ENCODE measurements at regions not wholly inside any gene's neighbourhood (a gene's known extent, or its start where the extent isn't known, plus 50 kb on each side); places are given as distances from the start of the nearest gene placed in this dataset.

DNA sequence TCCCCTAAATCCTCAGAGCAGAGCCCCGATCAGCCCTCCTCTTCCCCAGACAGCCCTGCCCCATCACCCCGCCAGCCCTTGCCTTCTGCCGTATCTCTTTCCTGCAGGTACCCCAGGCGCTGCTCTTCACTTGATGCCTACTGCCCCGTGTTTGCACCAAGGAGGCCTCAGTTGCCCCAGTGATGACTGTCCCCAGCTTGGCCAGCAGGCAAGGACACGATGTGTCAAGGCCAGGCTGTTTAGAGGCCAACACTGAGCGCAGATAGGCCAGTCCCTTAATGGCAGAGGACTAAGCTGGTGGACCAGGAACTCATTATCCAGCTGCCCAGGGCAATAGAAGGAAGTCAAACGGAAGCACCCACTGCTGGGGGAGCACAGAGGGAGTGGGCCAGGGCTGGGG is 68.4 kb downstream of the CAMK2N1 start:
- no peak overlapping the region for H3K4me3 Mint-ChIP-seq
- no peak overlapping the region for H3K27ac Mint-ChIP-seq (ENCODE audit: unreplicated experiment)
- no peaks in the 10 kb centered on the region for H3K36me3 Mint-ChIP-seq (ENCODE audit: low read depth)
- H3K9me3 Mint-ChIP-seq, result no peaks in the 10 kb centered on the region
- DNase-seq (ENCODE audit: low read depth, low spot score), result no peak
- H3K4me1 Mint-ChIP-seq, result no peaks in the 10 kb centered on the region
- TF ChIP-seq, protein P1, sequence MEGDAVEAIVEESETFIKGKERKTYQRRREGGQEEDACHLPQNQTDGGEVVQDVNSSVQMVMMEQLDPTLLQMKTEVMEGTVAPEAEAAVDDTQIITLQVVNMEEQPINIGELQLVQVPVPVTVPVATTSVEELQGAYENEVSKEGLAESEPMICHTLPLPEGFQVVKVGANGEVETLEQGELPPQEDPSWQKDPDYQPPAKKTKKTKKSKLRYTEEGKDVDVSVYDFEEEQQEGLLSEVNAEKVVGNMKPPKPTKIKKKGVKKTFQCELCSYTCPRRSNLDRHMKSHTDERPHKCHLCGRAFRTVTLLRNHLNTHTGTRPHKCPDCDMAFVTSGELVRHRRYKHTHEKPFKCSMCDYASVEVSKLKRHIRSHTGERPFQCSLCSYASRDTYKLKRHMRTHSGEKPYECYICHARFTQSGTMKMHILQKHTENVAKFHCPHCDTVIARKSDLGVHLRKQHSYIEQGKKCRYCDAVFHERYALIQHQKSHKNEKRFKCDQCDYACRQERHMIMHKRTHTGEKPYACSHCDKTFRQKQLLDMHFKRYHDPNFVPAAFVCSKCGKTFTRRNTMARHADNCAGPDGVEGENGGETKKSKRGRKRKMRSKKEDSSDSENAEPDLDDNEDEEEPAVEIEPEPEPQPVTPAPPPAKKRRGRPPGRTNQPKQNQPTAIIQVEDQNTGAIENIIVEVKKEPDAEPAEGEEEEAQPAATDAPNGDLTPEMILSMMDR (conservative IDR thresholded peaks at IDR 0.05), result no peak
- H3K27me3 Mint-ChIP-seq (ENCODE audit: low read depth), result peaks cover 30% of the 10 kb centered on the region

DNA sequence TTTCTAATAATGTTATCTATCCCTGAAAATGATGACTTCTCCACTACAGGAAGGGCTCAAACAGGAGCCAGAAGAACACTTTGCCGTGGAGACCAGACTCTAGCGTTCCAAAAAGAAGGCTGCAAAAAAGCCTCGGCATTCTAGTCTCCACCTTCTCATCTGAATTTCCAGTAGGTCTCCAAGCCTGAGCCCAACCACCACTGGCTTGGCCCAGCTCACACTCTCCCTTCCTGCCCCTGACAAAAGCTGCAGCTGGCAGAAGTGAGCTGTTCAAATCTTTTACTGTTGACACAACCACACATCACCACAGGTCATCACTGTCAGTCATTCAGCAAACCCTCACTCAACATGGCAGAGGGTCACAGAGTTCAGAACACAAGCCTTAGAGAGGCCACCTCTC is 69.3 kb downstream of the CAMK2N1 start:
- TF ChIP-seq, protein P1 (conservative IDR thresholded peaks at IDR 0.05), result no peak
- H3K27me3 Mint-ChIP-seq (ENCODE audit: low read depth), result peaks cover 30% of the 10 kb centered on the region
- DNase-seq (ENCODE audit: low read depth, low spot score), result no peak

DNA sequence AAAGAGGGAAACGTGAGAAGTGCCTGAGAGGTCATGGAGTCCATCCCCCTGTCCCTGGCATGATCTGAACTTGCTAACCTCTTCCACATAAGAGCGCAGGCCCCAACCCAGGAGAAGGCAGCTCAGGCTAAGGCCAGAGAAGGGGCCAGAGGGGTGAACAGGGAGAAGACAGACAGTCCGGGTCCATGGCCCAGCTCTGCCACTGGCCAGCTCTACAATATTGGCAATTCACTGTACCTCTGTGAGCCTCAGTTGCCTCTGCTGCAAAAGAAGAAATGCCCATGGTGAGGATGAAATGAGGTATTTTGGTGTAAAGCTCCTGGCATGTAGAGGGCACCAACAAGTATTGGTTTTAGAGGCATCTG is 72.3 kb downstream of the CAMK2N1 start:
- no peak overlapping the region for H3K4me3 Mint-ChIP-seq
- H3K27me3 Mint-ChIP-seq (ENCODE audit: low read depth), result peaks cover 7% of the 10 kb centered on the region
- H3K9me3 Mint-ChIP-seq, result no peaks in the 10 kb centered on the region
- no peak overlapping the region for H3K27ac Mint-ChIP-seq (ENCODE audit: unreplicated experiment)
- DNase-seq (ENCODE audit: low read depth, low spot score), result no peak
- H3K4me1 Mint-ChIP-seq, result no peaks in the 10 kb centered on the region
- H3K36me3 Mint-ChIP-seq (ENCODE audit: low read depth), result no peaks in the 10 kb centered on the region
- TF ChIP-seq, protein P1 (conservative IDR thresholded peaks at IDR 0.05), result no peak

More for the DNA sequence above, 69.3 kb downstream of the CAMK2N1 start:
- H3K4me1 Mint-ChIP-seq, result no peaks in the 10 kb centered on the region
- no peak overlapping the region for H3K4me3 Mint-ChIP-seq
- H3K27ac Mint-ChIP-seq (ENCODE audit: unreplicated experiment), result no peak overlapping the region
- no peaks in the 10 kb centered on the region for H3K9me3 Mint-ChIP-seq
- H3K36me3 Mint-ChIP-seq (ENCODE audit: low read depth), result no peaks in the 10 kb centered on the region

DNA sequence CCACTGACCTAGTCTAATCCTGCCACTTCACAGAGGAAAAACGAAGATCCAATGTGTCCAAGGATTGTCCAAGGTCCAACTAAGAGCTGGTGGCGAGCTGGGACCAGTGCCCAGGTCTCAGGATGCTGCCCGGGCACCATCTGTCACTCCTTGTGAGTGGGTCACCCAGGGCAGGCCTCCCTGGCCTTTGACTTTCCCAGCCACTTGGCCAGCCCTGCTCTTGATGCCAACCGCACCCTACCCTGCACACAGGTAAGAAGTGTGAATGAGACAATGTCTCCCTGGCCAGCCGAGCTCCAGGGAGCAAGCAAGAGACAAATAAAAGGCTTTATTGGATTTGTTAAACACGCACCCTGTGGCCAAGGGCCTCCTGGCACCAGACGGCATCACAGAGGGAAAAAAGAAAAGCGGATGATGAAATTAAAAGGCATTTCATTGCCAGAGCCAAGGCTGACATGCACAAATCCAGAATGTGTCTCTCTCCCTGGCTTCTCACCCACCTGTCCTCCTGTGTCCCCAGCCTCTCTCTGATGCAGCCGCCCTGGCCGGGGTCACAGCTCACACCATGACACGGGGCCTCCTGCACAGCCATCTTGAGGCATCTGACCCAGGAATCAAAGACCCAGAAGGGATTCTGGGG is 72.8 kb downstream of the CAMK2N1 start:
- H3K27ac Mint-ChIP-seq (ENCODE audit: unreplicated experiment), result no peak overlapping the region
- no peaks in the 10 kb centered on the region for H3K36me3 Mint-ChIP-seq (ENCODE audit: low read depth)
- H3K4me1 Mint-ChIP-seq, result no peaks in the 10 kb centered on the region
- no peaks in the 10 kb centered on the region for H3K9me3 Mint-ChIP-seq
- peaks cover 9% of the 10 kb centered on the region for H3K27me3 Mint-ChIP-seq (ENCODE audit: low read depth)
- no peak overlapping the region for H3K4me3 Mint-ChIP-seq
- no peak for DNase-seq (ENCODE audit: low read depth, low spot score)
- TF ChIP-seq, protein P1 (conservative IDR thresholded peaks at IDR 0.05), result no peak

DNA sequence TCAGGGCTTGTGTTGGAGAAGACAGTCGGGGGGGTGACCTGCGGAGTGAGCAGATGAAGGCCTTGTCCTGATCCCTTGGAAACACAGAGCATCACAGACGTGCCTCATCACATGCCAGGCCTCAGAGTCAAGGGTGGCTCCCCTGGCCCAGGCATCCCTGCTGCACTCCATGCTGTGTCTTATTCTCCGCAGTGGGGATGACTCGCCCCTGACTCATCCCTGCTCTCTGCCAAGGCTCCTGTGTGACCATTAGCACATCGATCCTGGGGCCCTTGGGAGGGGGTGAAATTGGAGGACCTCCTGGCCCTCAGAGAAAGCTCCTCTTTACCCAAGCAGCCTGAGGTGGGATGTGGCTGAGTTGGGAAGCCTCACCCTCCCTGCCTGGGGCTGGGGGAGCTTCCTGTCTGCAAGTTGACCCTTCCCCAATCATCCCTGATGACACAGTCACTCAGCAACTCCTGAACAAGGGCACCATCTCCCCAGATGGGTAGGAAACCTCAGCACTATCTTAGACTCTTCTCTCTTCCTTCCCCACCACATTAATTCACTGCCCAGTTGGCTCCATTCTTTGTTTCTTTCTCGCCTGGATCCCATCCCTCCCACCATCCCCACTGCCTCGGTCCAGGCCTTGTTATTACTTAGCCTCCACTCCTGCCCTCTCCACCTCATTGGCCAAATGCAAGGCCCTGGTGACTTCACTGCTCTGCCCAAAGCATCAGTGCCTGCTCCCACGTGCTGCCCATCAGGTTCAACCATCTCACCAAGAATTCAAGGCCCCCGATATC is 74.6 kb downstream of the CAMK2N1 start:
- H3K4me3 Mint-ChIP-seq, result no peak overlapping the region
- TF ChIP-seq, protein P1 (conservative IDR thresholded peaks at IDR 0.05), result no peak
- H3K4me1 Mint-ChIP-seq, result no peaks in the 10 kb centered on the region
- H3K9me3 Mint-ChIP-seq, result no peaks in the 10 kb centered on the region
- no peak overlapping the region for H3K27ac Mint-ChIP-seq (ENCODE audit: unreplicated experiment)
- no peak for DNase-seq (ENCODE audit: low read depth, low spot score)
- H3K36me3 Mint-ChIP-seq (ENCODE audit: low read depth), result no peaks in the 10 kb centered on the region
- H3K27me3 Mint-ChIP-seq (ENCODE audit: low read depth), result peaks cover 24% of the 10 kb centered on the region

Measured in neural crest cell (in vitro differentiated cells).